Glomerular visceral epithelial cell (primary cell): ENCODE measurements at regions not wholly inside any gene's neighbourhood (a gene's known extent, or its start where the extent isn't known, plus 50 kb on each side); places are given as distances from the start of the nearest gene placed in this dataset.

Source experiments
- DNase-seq: peaks from one replicate; pipeline ENCODE4 v3.0.0-alpha.2; 2016; ENCODE audit errors: extremely low spot score

DNA sequence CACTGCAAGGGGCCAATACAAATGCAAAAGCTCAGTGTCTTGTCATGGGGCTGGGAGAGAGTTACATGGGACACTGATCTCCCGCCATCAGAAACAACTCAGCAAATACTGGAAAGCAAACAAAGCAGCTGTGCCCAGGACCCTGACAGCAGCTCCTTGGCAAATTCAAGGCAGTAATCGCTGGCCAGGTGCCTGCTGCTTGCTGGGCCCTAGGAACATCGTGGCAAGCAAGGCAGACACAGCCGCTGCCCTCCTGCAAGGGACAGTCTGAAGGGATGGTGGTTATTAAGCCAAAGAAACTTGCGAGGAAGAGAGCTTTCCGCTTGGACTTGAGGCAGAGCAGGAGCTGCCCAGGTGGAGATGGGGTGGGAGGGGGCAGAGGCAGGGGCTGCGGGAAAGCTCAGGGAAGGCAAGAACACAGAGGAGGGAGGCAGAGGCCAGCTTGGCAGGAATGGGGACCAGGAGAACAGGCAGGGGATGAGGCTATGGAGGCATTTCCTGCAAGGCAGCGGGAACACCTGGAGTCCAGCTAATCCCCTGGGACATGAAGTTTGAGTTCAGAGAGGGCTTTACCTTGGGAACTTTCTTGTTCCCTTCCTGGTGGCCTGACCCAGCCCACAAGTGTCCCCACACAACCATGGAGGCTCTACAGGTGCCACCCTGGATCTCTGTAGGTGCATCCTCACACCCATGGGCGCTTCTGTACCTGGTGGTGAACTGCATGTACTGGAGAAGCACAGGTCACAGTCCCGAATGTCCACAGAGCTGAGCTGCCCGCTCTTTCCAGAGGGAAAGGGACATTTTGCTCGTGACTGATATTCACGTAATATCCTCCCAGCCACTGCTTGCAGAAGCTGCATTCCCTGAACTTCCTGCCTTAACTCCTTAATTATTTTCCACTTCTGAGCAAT is 78.7 kb upstream of the ATP2B2 start:
- no peak for DNase-seq

GRCh38 chr3:10585945-10586344 is 80.6 kb upstream of the ATP2B2 start:
- no peak for DNase-seq

DNA sequence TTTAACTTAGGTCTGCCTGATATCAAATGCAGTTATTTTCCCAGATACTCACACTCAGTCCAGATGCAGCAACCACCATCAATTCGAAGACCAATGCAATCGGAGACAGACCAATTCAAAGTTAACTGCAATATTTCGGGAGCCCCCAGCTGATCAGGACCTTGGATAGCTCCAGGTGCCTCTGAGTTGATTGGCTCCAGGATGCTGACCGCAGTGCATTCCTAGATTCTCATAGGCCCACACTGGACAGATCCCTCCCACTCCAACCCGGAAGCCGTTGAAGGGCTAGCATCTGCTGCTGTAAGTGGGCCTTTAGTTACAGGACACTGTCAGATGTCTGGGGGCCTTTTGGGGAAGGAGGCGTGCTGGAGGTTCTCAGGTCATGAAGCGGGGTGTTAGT is 89.5 kb upstream of the ATP2B2 start:
- peak; percentile 46 for DNase-seq

DNA sequence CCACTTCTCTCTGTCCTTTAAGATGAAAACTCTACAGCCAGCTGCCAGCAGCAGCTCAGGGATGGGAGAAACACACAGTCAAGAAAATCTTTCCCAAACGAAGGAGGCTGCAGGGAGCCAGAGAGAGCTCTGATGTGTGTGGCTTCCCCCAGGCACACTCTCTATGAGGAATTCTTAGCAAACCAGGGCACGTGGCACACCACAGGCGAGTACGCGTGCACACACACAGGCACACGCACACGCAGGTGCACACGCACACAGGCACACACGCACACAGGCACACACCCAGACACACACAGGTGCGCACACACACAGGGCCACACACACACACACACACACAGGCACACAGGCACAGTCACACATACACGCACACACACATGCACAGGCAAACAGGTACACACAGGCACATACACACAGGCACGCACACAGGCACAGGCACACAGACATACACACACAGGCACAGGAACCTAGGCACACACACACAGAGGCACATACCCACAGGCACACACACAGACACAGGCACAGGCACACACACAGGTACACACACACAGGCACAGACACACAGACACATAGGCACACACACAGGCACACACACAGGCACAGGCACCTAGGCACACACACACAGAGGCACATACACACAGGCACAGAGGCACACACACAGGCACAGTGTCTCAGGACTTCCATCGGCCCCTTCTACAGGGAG is 91.5 kb upstream of the ATP2B2 start:
- DNase-seq: no peak

GRCh38 chr3:10597733-10598132 is 92.3 kb upstream of the ATP2B2 start:
- no peak for DNase-seq

DNA sequence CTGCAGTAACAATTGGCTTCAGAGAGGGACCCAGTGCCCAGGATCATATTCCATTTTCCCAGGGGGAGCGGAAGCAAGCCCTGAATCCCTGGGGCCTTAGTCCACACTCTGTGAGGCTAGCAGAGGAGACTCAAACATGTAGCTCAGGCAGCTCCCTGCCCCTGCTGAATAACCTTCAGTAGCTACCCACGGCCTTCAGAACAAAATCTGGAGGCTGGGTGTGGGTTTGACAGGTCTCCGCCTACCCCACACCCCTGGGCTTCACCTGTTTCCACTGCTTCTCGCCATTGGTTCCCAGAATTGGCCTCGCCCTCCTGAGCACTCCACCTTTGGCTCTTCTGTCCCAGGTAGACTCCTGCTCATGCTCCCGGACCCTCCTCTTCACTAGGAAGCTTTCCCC is 93.6 kb upstream of the ATP2B2 start:
- no peak for DNase-seq

GRCh38 chr3:10599444-10599843 is 94.1 kb upstream of the ATP2B2 start:
- no peak for DNase-seq

GRCh38 chr3:10600296-10600714 is 94.9 kb upstream of the ATP2B2 start:
- no peak for DNase-seq

DNA sequence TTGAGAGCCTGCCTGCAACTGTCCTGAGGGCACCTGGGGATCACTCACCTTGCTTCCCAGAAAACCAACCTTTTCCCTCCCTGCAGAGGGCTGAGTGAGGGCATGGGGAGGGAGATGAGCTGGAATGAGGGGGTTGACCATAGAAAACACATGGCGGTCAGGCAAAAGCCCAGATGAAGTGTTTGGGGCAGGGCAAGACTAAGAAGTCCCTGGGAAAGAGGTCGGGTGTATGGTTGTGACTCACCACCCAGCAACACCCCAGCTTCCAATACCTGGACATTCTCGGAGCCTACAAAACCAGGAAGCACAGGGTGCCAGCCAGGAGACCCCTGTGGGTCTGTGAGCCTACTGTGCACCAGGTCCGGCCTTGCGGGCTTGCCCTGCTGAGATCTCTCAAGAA is 95.3 kb upstream of the ATP2B2 start:
- DNase-seq: no peak

DNA sequence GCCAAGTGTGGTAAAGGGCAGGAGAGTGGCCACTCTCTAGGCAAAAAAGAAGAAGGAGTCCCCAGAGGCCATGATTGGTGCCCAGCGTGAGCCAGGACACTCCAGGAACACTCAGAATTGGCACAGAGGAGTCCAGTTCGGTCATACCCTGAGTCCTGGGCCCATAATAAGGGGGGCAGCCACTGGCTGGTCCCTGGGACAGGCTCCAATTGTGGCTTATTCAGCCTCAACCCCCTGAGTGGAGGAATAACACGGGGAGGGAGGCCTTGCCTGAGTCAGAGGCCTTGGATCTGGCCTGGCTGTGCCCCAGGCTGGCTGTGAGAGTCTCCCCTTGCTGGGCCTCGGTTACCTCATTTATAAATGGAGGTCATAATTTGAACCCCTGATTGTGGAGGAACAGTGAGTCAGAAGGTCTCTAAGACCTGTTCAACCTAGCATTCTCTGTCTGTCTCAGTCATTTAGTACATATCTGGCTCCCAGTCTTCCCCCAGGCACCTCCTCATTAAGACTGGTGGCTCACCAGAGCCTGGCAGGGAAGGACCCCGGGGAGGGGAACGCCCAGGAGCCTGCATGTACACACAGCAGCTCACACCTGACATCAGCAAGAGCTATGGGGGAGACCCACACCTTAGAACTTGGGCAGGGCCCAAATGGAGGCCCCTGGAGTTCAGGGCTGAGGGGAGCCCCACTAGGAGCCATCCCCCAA is 95.9 kb upstream of the ATP2B2 start:
- DNase-seq: no peak

DNA sequence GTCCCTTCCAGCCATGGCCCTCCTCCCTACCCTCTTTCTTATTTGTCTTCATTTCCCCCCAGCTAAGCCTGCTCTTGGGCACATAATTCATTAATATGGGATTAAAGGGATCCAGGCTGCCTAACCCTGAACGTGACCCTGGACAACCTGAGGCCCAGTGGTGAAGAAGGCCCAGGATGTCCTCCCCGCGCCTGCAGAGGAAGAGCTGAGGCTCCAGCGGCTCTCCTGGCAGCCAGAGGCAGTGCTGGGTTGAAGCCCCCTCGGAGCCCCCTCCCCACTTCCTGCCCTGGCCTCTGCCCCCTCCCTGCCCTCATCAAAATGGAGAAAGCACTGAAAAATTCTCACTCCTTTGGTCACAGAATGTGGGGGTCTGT is 96.5 kb upstream of the ATP2B2 start:
- DNase-seq: no peak

GRCh38 chr3:10602271-10602670 is 96.9 kb upstream of the ATP2B2 start:
- no peak for DNase-seq

DNA sequence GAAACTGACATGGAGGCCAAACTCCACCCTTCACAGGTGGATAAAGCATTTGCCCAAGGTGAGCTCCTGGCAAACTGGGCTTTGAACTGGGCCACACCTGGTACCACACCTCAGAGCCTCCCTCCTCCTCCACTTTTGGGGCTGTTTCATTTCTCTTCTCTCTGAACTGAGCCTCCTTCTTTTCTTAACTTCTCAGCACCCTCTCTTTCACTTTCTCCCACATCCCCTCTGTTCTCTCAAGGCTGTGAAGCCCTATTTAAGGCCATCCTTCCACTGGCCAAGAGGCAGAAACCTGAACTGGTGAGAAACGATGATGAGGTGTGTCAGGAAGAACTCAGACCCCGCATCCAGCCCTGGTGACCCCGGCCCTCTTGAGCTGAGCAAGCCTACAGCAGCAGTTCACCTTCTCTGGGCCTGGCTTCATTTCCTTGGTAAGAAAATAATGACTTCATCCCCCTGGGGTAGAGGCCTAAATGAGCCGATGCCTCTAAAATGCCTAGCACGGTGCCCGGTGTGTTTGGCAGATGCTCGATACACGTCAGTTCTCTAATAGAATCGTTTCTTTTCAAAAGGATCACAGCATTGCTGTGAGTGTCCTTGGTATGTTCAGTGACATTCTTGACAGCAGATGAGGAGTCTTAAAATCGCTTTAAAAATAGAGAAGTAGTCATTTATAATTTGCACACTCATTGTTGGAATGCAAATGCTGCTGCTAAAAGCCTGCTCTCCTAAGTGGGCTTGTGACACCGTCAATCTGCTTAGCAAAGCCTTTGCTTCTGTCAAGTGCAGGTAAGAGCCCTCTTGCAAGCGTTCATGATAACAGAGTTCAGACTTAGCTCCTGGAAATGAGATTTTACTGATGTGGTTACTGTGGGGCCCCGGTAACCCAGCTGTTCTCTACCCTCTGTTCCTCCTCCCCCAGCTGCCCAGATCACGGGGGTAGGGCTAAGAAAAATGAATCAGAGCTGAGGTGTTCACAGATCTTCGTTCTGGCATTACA is 97.7 kb upstream of the ATP2B2 start:
- no peak for DNase-seq

GRCh38 chr3:10609134-10609533 is 103.7 kb upstream of the ATP2B2 start:
- no peak for DNase-seq

GRCh38 chr3:10614168-10614567 is 108.8 kb upstream of the ATP2B2 start:
- DNase-seq: no peak

DNA sequence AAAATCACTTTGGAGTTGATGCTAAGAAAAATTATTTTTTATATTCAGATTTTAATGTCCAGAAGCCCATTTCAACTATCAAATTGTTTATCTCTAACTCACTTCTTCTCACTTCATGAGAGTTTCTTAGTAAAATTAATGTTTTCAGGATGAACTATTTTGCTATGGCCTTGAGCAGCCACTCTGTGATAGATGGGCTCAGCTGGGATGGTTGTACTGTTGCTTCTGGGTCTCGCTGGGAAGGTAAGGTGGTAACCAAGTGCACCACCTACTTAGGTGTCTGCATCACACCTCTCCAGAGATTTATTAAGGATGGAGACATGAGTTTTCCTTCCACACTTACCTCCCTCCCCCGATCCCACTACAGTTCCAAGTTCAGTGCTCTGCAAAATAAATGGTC is 110.3 kb upstream of the ATP2B2 start:
- no peak for DNase-seq

DNA sequence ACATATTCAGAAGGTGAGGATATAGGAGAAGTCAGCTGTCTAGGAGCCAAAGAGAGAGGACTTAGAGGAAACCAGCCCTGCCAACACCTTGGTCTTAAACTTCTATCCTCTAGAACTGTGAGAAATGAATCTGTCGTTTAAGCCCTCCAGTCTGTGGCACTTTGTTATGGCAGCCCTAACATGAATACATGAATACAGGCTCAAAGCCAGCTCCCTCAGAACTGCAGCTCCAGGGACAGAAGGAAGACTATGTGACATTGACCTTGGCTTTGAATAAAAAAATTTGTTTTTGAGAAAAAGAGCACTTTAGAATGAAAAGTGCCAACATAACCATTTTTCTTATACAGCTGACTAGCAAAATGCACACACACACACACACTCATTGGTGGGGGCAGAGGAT is 110.9 kb upstream of the ATP2B2 start:
- DNase-seq: no peak

GRCh38 chr3:10619989-10620832 is 114.8 kb upstream of the ATP2B2 start:
- DNase-seq: no peak

DNA sequence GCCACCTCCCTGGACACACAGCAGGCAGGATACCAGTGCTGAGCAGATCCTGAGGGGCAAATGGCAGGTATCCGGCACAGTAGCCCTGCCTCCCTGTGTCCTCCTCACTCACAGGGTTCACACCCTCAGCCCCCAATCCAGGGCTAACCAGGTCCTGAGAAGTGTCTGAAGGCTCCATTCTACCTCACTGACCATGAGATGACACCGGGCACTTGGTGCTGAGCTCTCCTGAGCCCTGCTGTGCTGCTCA is 115.4 kb upstream of the ATP2B2 start:
- DNase-seq: no peak

DNA sequence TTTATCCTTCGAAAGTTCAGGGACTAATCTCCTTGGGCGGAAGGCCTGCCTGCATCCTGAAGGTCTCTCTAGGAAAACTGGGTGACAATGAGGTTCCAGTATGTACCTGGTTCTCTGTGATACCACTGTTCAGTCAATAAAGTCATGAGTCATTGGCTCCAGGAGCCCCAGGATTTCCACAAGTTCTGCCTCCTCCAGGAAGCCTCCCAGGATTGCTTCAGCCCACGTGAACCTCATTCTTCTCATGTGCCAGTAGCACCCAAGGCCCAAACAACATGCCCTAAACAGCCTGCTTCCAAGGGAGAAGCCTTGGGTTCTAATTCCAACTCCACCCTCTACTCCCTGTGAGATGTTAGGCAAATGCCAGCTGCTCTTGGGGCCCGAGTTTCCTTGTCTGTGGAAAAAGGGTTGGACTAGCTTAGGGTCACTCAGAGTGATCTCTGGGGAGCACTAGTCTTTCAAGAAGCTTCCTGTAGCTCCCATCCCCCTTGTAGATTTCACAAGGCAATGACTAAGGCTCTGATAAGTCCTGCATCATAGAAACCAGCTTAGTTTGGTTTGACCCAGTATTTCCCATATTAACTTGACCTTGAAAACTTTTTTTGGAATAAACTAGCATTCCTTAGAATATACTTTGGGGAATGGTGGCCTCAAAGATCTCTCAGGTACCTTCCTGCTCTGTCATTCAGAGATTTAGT is 118.3 kb upstream of the ATP2B2 start:
- DNase-seq: no peak
